ENCODE measurements at regions not wholly inside any gene's neighbourhood (a gene's known extent, or its start where the extent isn't known, plus 50 kb on each side); places are given as distances from the start of the nearest gene placed in this dataset.

- no peak for DNase-seq (ENCODE audit: low read depth)
These were observed 91.4 kb downstream of the SUDS3 start for GRCh38 chr12:118467641-118468305.

DNA sequence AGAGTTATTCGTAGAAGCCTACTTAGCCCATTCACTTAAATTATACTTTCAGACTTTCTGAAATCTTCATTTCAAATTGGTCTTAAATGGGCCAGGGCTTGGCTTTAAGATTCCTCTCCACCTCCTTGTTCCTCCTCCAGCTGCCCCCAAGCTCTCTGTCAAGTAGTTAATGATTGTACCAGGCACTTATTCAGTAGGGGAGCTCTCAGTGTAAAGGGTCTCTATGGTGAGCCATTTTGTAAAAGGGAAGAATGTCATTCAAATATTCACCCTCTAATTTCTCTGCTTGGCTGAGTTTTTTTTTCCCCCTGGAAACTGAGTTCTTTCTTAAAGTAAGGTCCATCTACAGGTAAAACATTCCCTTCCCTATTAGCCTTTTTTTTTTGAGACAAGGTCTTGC lies 96.6 kb downstream of the SUDS3 start:
- no peak for DNase-seq (ENCODE audit: low read depth)

GRCh38 chr12:118480235-118480634 lies 103.9 kb downstream of the SUDS3 start:
- DNase-seq (ENCODE audit: low read depth) = no peak

DNA sequence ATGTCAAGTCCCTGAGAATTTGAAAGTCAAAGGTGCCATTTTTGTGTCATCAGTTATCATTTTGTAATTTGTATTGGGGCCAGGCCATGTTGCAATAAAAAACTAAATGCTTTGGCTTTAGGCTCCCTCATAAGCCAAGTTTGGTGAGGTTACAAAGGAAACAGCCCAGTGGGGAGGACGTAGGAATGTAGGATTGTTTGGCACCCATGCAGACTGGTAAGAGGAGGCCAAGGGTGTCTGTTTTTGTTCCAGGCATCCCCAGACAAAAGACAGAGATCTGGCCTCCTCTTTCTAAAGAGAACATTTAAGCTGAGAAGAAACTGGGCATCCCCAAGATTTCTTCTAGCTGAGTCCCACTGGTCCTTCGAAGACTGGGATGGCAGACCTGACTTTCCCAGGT lies 111.7 kb downstream of the SUDS3 start:
- DNase-seq (ENCODE audit: low read depth) = no peak

DNA sequence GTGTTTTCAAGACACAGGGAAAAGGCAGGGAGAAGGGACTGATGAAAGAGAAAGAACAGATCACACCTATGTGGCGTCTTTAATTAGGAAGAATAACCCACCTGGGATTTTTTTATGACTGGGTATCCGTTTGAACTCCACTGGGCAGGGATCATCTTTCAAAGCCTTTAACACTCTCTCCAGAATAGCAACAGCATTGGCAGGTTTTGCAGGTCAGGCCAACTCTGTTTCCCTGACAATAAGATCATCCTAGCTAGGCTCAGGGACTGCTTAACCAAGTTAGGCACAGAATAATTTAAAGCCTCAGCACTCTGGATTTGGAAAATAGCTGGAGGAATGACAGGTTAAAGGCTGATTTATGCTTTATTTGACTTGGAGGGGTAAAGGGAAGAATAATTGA lies 117.6 kb downstream of the SUDS3 start:
- no peak for DNase-seq (ENCODE audit: low read depth)

DNA sequence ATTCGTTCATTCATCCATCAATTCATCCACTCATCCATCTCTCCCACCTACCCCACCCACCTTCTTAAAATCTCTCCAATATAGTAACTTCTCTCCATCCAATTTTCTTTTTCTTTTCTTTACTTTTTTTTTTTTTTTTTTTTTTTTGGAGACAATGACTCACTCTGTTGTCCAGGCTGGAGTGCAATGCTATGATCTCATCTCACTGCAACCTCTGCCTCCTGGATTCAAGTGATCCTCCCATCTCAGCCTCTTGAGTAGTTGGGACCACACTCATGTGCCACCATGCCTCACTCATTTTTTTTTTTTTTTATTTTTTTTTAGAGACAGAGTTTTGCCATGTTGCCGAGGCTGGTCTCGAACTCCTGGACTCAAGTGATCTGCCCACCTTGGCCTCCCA lies 118.4 kb downstream of the SUDS3 start:
- DNase-seq (ENCODE audit: low read depth) = no peak

DNA sequence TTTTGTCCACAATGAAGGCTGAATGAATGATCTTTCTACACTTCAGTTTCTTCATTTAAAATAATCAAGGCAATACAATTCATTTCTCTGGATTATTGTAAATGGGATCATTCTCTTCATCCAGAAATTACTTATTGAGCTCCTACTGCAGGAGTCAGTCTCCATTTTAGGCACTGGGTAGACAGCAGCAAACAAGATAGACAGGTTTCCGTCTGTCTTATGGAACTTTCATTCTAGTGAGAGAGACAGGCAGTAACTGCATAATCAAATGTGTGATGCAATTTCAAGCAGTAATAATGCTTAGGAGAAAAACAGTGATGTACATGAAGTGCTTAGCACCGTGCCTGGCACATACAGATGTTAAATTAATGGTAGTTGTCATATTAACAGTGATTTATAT lies 118.9 kb downstream of the SUDS3 start:
- no peak for DNase-seq (ENCODE audit: low read depth)

- DNase-seq (ENCODE audit: low read depth) = no peak
These were observed 121.8 kb downstream of the SUDS3 start for GRCh38 chr12:118498171-118498570.

GRCh38 chr12:118500299-118500698 lies 123.9 kb downstream of the SUDS3 start:
- DNase-seq (ENCODE audit: low read depth) = no peak

DNA sequence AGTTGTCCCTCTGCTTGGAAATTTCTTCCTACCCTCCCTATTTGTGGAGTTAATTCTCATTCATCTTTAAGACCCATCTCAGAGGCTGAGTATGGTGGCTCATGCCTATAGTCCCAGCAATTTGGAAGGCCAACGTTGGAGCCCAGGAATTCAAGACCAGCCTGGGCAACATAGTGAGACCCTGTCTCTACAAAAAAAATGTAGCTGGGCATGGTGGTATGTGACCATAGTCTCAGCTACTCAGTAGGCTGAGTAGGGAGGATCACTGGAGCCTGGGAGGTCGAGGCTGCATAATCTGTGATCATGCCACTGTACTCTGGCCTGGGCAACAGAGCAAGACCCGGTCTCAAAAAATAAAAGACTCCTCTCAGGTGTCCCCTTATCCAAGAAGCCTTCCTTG lies 125.1 kb downstream of the SUDS3 start:
- DNase-seq (ENCODE audit: low read depth) = no peak

- DNase-seq (ENCODE audit: low read depth) = no peak
These were observed 127.1 kb downstream of the SUDS3 start for GRCh38 chr12:118503476-118503875.

DNA sequence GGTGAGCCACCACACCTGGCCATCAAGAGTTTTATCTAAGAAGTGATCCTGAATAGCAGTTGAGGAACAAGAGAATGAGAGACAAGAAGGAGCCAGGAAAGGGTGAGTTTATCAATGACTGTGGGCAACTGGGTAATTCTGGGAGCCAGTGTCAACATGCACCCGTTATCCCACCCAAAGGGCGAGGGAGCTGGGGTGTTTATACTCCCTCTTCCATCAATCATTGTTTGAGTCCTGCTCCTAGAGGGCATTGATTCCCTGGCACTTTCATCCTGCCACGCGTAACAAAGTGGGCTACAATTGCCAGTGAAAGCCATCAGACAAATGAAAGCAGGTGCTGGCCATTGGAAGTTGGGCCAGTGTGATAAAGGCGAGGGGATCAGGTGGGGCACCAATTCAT lies 136.3 kb downstream of the SUDS3 start:
- no peak for DNase-seq (ENCODE audit: low read depth)

- DNase-seq (ENCODE audit: low read depth) = no peak
These were observed 137.3 kb downstream of the SUDS3 start for GRCh38 chr12:118513611-118514010.

DNA sequence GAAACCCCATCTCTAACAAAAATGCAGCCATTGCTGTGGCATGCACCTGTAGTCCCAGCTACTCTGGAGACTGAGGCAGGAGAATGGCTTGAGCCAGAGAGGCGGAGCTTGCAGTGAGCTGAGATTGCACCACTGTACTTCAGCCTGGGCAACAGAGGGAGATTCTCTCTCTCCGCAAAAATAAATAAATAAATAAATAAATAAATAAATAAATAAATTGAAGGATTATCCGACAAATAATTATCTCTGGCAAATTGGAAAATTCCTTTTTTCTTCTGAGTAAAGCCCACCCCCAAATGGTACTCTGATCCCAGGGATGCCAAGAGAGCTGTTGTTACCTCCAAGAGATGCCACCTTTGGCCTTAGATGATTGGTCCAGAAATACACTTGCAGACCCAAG lies 137.9 kb downstream of the SUDS3 start:
- DNase-seq (ENCODE audit: low read depth) = no peak

DNA sequence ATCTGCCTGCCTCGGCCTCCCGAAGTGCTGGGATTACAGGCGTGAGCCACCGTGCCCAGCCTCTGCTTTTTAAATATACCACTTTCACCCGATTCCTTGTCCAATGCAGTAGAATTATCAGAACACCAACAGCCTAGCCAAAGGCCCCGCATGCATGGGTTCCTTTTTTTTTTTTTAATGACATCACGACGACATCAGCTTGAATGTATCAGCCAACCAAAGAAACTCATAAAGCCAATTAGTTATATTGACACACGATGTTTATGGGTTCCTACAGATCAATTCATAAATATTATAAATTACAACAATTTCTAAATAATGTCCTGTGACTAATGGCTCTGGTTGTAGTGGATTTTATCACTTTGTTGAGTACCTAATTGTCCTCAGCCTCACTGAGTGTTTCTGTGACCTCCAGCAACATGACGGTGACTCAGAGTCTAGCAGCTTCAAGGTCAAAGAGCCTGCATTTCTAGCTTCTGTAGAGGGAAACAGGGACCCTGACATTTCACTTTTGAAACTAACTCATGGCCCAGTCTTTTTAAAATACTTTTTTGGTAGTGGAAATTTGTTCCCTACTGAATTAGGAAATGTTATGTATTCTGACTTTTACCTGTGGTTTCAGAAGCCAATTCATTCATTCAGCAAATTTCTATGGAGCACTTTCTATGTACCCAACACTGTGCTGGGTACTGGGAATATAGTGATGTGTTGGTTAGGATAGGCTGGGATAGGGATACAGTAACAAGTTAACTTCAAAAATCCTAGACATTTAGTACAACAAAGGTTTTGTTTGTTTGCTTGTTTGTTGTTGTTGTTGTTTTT lies 144.1 kb downstream of the SUDS3 start:
- DNase-seq (ENCODE audit: low read depth) = no peak

GRCh38 chr12:118521036-118521370 lies 144.6 kb downstream of the SUDS3 start:
- no peak for DNase-seq (ENCODE audit: low read depth)

- no peak for DNase-seq (ENCODE audit: low read depth)
These were observed 148.1 kb downstream of the SUDS3 start for GRCh38 chr12:118524446-118524845.

DNA sequence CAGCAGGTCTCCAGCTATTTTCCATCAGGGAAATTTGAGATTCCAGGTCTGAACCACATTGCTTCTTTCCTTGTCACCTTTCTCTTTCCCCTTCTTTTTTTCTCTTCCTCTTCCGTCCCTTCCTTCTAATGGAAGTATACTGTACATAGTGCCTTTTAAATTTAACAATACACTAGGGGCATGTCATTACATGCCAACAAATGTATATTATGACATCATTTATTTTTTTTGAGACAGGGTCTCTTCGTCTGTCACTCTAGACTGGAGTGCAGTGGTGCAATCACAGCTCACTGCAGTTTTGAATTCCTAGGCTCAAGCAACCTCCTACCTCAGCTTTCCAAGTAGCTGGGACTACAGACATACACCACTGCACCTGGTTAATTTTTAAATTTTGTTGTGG lies 148.9 kb downstream of the SUDS3 start:
- no peak for DNase-seq (ENCODE audit: low read depth)

GRCh38 chr12:118526255-118527095 lies 150.1 kb downstream of the SUDS3 start:
- no peak for DNase-seq (ENCODE audit: low read depth)

- DNase-seq (ENCODE audit: low read depth) = no peak
These were observed 151.0 kb downstream of the SUDS3 start for GRCh38 chr12:118527310-118527709.

- no peak for DNase-seq (ENCODE audit: low read depth)
These were observed 152.3 kb downstream of the SUDS3 start for GRCh38 chr12:118528625-118529024.

GRCh38 chr12:118534003-118534402 lies 157.6 kb downstream of the SUDS3 start:
- no peak for DNase-seq (ENCODE audit: low read depth)

DNA sequence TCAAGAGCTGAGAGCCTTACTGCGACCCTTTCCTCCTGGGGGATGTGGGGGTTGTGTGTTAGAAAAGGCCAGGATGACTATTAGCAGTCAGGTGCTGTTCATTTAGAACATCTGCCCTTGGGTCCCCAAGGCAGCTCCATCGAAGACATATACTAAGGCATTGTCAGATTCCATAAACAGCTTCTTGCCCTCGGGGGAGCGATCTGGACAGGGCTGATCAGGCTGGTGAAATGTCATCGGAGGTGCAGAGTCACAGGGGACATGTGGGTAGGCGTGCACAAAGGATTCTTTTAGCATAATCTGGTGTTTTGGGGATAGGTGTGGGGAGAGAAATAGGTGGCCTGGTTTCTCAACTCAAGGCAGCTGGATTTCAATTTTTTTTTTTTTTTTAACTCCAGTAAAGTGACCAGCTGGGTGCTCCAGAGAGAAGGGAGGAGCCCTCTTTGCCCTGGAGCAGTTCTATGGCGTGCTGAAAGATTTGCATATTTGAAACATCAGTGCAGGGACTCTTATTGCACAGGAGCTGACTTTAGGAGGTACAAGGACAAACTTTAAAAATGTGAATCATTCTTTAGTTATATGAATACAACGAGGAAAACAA lies 160.1 kb downstream of the SUDS3 start:
- no peak for DNase-seq (ENCODE audit: low read depth)
